ENCODE measurements at regions not wholly inside any gene's neighbourhood (a gene's known extent, or its start where the extent isn't known, plus 50 kb on each side); places are given as distances from the start of the nearest gene placed in this dataset.

- Histone ChIP-seq H4K20me1 (ENCODE audit: low read length) (no peaks in the 10 kb centered on the region), H3K9ac (ENCODE audit: low read length) (no peak overlapping the region), H3K27ac (ENCODE audit: low read length) (no peak overlapping the region), H3F3A (ENCODE audit: low read length, unreplicated experiment) (no peaks in the 10 kb centered on the region), H3K27me3 (ENCODE audit: low read length) (no peaks in the 10 kb centered on the region), H3K9me2 (replicated peaks; ENCODE audit: low read length) (no peaks in the 10 kb centered on the region), H3K4me2 (ENCODE audit: low read length) (no peak overlapping the region), H3K79me2 (ENCODE audit: low read length) (no peaks in the 10 kb centered on the region), H3K4me3 (ENCODE audit: low read length) (no peak overlapping the region), H2AFZ (ENCODE audit: low read length) (no peak overlapping the region), H3K36me3 (ENCODE audit: low read depth, low read length) (no peaks in the 10 kb centered on the region), H3K4me1 (ENCODE audit: insufficient read depth, low read length) (0 out of 2 replicates have a peak, but pooled peaks cover 4% of the 10 kb centered on the region), H3K9me3 (ENCODE audit: low read length) (no peaks in the 10 kb centered on the region)
- BruUV-seq (replicated peaks) = no TSS peak
- POLR2A ChIA-PET (ENCODE audit: unreplicated experiment) = no interaction called here
- TF ChIP-seq EZH2 (IDR thresholded peaks at IDR 0.05; ENCODE audit: low read length, unreplicated experiment) (no peak), EZH2phosphoT487 (IDR thresholded peaks at IDR 0.05; ENCODE audit: borderline replicate concordance, low read length) (no peak), CTCF (conservative IDR thresholded peaks at IDR 0.05; ENCODE audit: low read depth, low read length) (no peak)
- intact Hi-C loops (cut with micrococcal nuclease) = loop anchor here (2.0 kb wide), 1 partner anchor 29 kb away; no protein-coding TSS in a partner anchor
- ATAC-seq (no peak), DNase-seq (no peak)
- CTCF ChIA-PET = no interaction called here
Observed at GRCh38 chr20:58053391-58054055, 174.9 kb downstream of the ANKRD60 start.

GRCh38 chr20:58051367-58051766 is 177.1 kb downstream of the ANKRD60 start:
- no peaks in the 10 kb centered on the region for H3F3A ChIP-seq (ENCODE audit: low read length, unreplicated experiment)
- no peaks in the 10 kb centered on the region for H3K27me3 ChIP-seq (ENCODE audit: low read length)
- ChIA-PET CTCF (no interaction called here), POLR2A (ENCODE audit: unreplicated experiment) (no interaction called here)
- no peak overlapping the region for H3K4me3 ChIP-seq (ENCODE audit: low read length)
- intact Hi-C loops (cut with micrococcal nuclease) = no loop called here
- no peaks in the 10 kb centered on the region for H3K9me2 ChIP-seq (replicated peaks; ENCODE audit: low read length)
- no TSS peak for BruUV-seq (replicated peaks)
- H3K9ac ChIP-seq (ENCODE audit: low read length) = no peak overlapping the region
- H3K9me3 ChIP-seq (ENCODE audit: low read length) = no peaks in the 10 kb centered on the region
- DNase-seq (no peak), ATAC-seq (no peak)
- TF ChIP-seq CTCF (conservative IDR thresholded peaks at IDR 0.05; ENCODE audit: low read depth, low read length) (no peak), EZH2phosphoT487 (IDR thresholded peaks at IDR 0.05; ENCODE audit: borderline replicate concordance, low read length) (no peak), EZH2 (IDR thresholded peaks at IDR 0.05; ENCODE audit: low read length, unreplicated experiment) (no peak)
- no peaks in the 10 kb centered on the region for H3K36me3 ChIP-seq (ENCODE audit: low read depth, low read length)
- no peak overlapping the region for H3K27ac ChIP-seq (ENCODE audit: low read length)
- H2AFZ ChIP-seq (ENCODE audit: low read length) = no peak overlapping the region
- H3K4me2 ChIP-seq (ENCODE audit: low read length) = no peak overlapping the region
- H3K79me2 ChIP-seq (ENCODE audit: low read length) = no peaks in the 10 kb centered on the region
- 0 out of 2 replicates have a peak, but pooled peaks cover 4% of the 10 kb centered on the region for H3K4me1 ChIP-seq (ENCODE audit: insufficient read depth, low read length)
- no peaks in the 10 kb centered on the region for H4K20me1 ChIP-seq (ENCODE audit: low read length)

- no peak overlapping the region for H3K4me2 ChIP-seq (ENCODE audit: low read length)
- DNase-seq (peak; percentile 75), ATAC-seq (no peak)
- H3K79me2 ChIP-seq (ENCODE audit: low read length) = no peaks in the 10 kb centered on the region
- TF ChIP-seq EZH2phosphoT487 (IDR thresholded peaks at IDR 0.05; ENCODE audit: borderline replicate concordance, low read length) (no peak), EZH2 (IDR thresholded peaks at IDR 0.05; ENCODE audit: low read length, unreplicated experiment) (no peak), CTCF (conservative IDR thresholded peaks at IDR 0.05; ENCODE audit: low read depth, low read length) (no peak)
- 0 out of 2 replicates have a peak, but pooled peaks cover 4% of the 10 kb centered on the region for H3K4me1 ChIP-seq (ENCODE audit: insufficient read depth, low read length)
- H3K9me2 ChIP-seq (replicated peaks; ENCODE audit: low read length) = no peaks in the 10 kb centered on the region
- no peaks in the 10 kb centered on the region for H3K36me3 ChIP-seq (ENCODE audit: low read depth, low read length)
- H2AFZ ChIP-seq (ENCODE audit: low read length) = no peak overlapping the region
- no peak overlapping the region for H3K9ac ChIP-seq (ENCODE audit: low read length)
- no TSS peak for BruUV-seq (replicated peaks)
- ChIA-PET CTCF (no interaction called here), POLR2A (ENCODE audit: unreplicated experiment) (no interaction called here)
- intact Hi-C loops (cut with micrococcal nuclease) = no loop called here
- no peak overlapping the region for H3K27ac ChIP-seq (ENCODE audit: low read length)
- H3K9me3 ChIP-seq (ENCODE audit: low read length) = no peaks in the 10 kb centered on the region
- H3F3A ChIP-seq (ENCODE audit: low read length, unreplicated experiment) = no peaks in the 10 kb centered on the region
- no peaks in the 10 kb centered on the region for H4K20me1 ChIP-seq (ENCODE audit: low read length)
- H3K27me3 ChIP-seq (ENCODE audit: low read length) = no peaks in the 10 kb centered on the region
- H3K4me3 ChIP-seq (ENCODE audit: low read length) = no peak overlapping the region
Observed at GRCh38 chr20:58048096-58048702, 180.3 kb downstream of the ANKRD60 start.
